Kidney epithelial cell (primary cell): ENCODE measurements at regions not wholly inside any gene's neighbourhood (a gene's known extent, or its start where the extent isn't known, plus 50 kb on each side); places are given as distances from the start of the nearest gene placed in this dataset.

Experiments
- DNase-seq: peaks from one replicate; pipeline ENCODE4 v3.0.0-alpha.2; 2010; ENCODE audit warnings: low read depth
- H3K27me3 ChIP-seq: 2 replicates; pipeline ENCODE4 v1.6.0; 2011; ENCODE audit warnings: low read length; ENCODE audit not compliant: control insufficient read depth, insufficient read depth
- H3K36me3 ChIP-seq: 2 replicates; pipeline ENCODE4 v1.5.1; 2011; ENCODE audit warnings: low read length; ENCODE audit not compliant: control insufficient read depth, insufficient read depth
- H3K4me3 ChIP-seq: 2 replicates; pipeline ENCODE4 v1.5.1; 2011; ENCODE audit warnings: low read depth, mild to moderate bottlenecking, control low read depth, low read length
- CTCF ChIP-seq: IDR thresholded peaks from 2 replicates; pipeline ENCODE4 v1.5.1; 2011; ENCODE audit warnings: mild to moderate bottlenecking, moderate library complexity, low read length, control low read depth, inconsistent platforms; ENCODE audit not compliant: insufficient read depth, poor library complexity, severe bottlenecking

- TF ChIP-seq CTCF: no peak
- no peak for DNase-seq
- Histone ChIP-seq H3K27me3 (no peaks in the 10 kb centered on the region), H3K36me3 (no peaks in the 10 kb centered on the region), H3K4me3 (no peak overlapping the region)
These were observed 84.4 kb upstream of the STMND1 start for GRCh38 chr6:17017416-17017815.

- DNase-seq: no peak
- no peak for TF ChIP-seq CTCF
- peak overlapping the region; percentile 43 for H3K4me3 ChIP-seq
- H3K27me3 ChIP-seq: no peaks in the 10 kb centered on the region
- H3K36me3 ChIP-seq: no peaks in the 10 kb centered on the region
These were observed 86.1 kb upstream of the STMND1 start for GRCh38 chr6:17015551-17016381.

GRCh38 chr6:17015144-17015543 lies 86.7 kb upstream of the STMND1 start:
- DNase-seq: peak; percentile 50

GRCh38 chr6:17013701-17014100 lies 88.1 kb upstream of the STMND1 start:
- Histone ChIP-seq H3K27me3 (no peaks in the 10 kb centered on the region), H3K36me3 (no peaks in the 10 kb centered on the region), H3K4me3 (no peak overlapping the region)
- TF ChIP-seq CTCF: no peak
- DNase-seq: no peak

More at GRCh38 chr6:17015144-17015543, 86.7 kb upstream of the STMND1 start:
- H3K4me3 ChIP-seq: no peak overlapping the region
- TF ChIP-seq CTCF: no peak
- H3K36me3 ChIP-seq: no peaks in the 10 kb centered on the region
- no peaks in the 10 kb centered on the region for H3K27me3 ChIP-seq

- H3K27me3 ChIP-seq: no peaks in the 10 kb centered on the region
- H3K4me3 ChIP-seq: no peak overlapping the region
- TF ChIP-seq CTCF: peak; percentile 18
- no peaks in the 10 kb centered on the region for H3K36me3 ChIP-seq
- peak; percentile 16 for DNase-seq
These were observed 89.2 kb upstream of the STMND1 start for GRCh38 chr6:17012421-17013225.
